Fibroblast of lung (primary cell): ENCODE measurements at regions not wholly inside any gene's neighbourhood (a gene's known extent, or its start where the extent isn't known, plus 50 kb on each side); places are given as distances from the start of the nearest gene placed in this dataset.

ENCODE experiments used
- DNase-seq, 2 donors: peaks; one replicate each; pipeline versions ENCODE4 v3.0.0 to v3.0.0-alpha.2; 2010; ENCODE audit warnings: low read depth in 2 of 2
- H2AFZ ChIP-seq: 2 replicates; pipeline ENCODE4 v1.5.1; 2012; ENCODE audit warnings: low read length, control low read depth, inconsistent platforms
- H3K27ac ChIP-seq: 2 replicates; pipeline ENCODE4 v1.5.1; 2011; ENCODE audit warnings: low read length, control low read depth; ENCODE audit not compliant: insufficient read depth
- H3K27me3 ChIP-seq: 2 replicates; pipeline ENCODE4 v1.5.1; 2011; ENCODE audit warnings: mild to moderate bottlenecking, low read length; ENCODE audit not compliant: control insufficient read depth, insufficient read depth
- H3K36me3 ChIP-seq: 2 replicates; pipeline ENCODE4 v1.5.1; 2011; ENCODE audit warnings: low read length; ENCODE audit not compliant: control insufficient read depth, insufficient read depth
- H3K4me1 ChIP-seq: 2 replicates; pipeline ENCODE4 v1.5.1; 2011; ENCODE audit warnings: low read length; ENCODE audit not compliant: control insufficient read depth, insufficient read depth; ENCODE audit errors: extremely low read depth
- H3K4me2 ChIP-seq: 2 replicates; pipeline ENCODE4 v1.5.1; 2011; ENCODE audit warnings: low read length, control low read depth; ENCODE audit not compliant: insufficient read depth; ENCODE audit errors: extremely low read depth
- H3K4me3 ChIP-seq, 4 experiments: fragments of 200-600 bp in 1 of 4; sonication (generic) in 1 of 4; replicated peaks in 1 of 4; 2 replicates each; pipeline ENCODE4 v1.5.1; 2011 to 2016; ENCODE audit warnings: low read length in 4 of 4, low read depth in 3 of 4, mild to moderate bottlenecking in 3 of 4, control low read depth in 2 of 4, inconsistent platforms in 1 of 4, mixed read lengths in 1 of 4; ENCODE audit not compliant: insufficient read depth in 1 of 4; ENCODE audit errors: control extremely low read depth in 1 of 4
- H3K79me2 ChIP-seq: 2 replicates; pipeline ENCODE4 v1.5.1; 2012; ENCODE audit warnings: mild to moderate bottlenecking, low read length, inconsistent platforms; ENCODE audit not compliant: control insufficient read depth, insufficient read depth
- H3K9ac ChIP-seq: 2 replicates; pipeline ENCODE4 v1.5.1; 2011; ENCODE audit warnings: mild to moderate bottlenecking, low read length, control low read depth; ENCODE audit not compliant: insufficient read depth
- H3K9me3 ChIP-seq: 2 replicates; pipeline ENCODE4 v1.5.1; 2012; ENCODE audit warnings: low read depth, low read length; ENCODE audit not compliant: control insufficient read depth, insufficient read depth
- H4K20me1 ChIP-seq: 2 replicates; pipeline ENCODE4 v1.5.1; 2011; ENCODE audit warnings: low read length; ENCODE audit not compliant: control insufficient read depth, insufficient read depth; ENCODE audit errors: extremely low read depth
- EZH2 ChIP-seq: IDR thresholded peaks from 2 replicates; pipeline ENCODE4 v1.5.1; 2012; ENCODE audit warnings: low read length, control low read depth, mild to moderate bottlenecking; ENCODE audit errors: missing control alignments
- TF ChIP-seq, protein P1 (sequence below), 2 donors: IDR thresholded peaks in 1 of 2; conservative IDR thresholded peaks in 1 of 2; 1 replicate in 1 of 2; 2 replicates in 1 of 2; pipeline ENCODE4 v1.5.1; 2011 to 2012; ENCODE audit warnings: low read length in 2 of 2, control low read depth in 1 of 2, inconsistent platforms in 1 of 2, low read depth in 1 of 2, mild to moderate bottlenecking in 1 of 2

DNA sequence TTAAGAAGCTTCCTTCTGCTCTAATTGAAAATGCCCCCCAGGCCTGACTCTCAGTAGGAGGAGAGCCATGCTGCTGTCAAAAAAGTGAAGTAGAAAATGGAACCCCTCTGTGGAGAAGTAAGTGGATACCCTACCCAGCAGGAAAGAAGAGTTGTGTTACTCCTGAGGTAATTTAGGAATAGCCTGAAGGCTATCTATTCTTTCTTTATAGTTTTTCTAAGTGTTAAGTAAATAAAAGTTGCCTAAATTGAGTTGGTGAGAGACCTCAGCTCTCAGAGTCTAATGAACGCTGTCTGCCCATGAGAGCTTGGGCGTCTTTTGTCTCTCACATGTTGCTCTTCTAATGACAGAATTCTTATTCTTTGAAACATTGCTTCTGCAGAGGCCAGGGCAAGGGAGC is 116.2 kb downstream of the NSUN3 start:
- H3K79me2 ChIP-seq: no peaks in the 10 kb centered on the region
- H3K9ac ChIP-seq: no peak overlapping the region
- no peaks in the 10 kb centered on the region for H3K4me1 ChIP-seq
- H3K9me3 ChIP-seq: no peaks in the 10 kb centered on the region
- H3K36me3 ChIP-seq: no peaks in the 10 kb centered on the region
- TF ChIP-seq EZH2: no peak
- TF ChIP-seq, protein P1, sequence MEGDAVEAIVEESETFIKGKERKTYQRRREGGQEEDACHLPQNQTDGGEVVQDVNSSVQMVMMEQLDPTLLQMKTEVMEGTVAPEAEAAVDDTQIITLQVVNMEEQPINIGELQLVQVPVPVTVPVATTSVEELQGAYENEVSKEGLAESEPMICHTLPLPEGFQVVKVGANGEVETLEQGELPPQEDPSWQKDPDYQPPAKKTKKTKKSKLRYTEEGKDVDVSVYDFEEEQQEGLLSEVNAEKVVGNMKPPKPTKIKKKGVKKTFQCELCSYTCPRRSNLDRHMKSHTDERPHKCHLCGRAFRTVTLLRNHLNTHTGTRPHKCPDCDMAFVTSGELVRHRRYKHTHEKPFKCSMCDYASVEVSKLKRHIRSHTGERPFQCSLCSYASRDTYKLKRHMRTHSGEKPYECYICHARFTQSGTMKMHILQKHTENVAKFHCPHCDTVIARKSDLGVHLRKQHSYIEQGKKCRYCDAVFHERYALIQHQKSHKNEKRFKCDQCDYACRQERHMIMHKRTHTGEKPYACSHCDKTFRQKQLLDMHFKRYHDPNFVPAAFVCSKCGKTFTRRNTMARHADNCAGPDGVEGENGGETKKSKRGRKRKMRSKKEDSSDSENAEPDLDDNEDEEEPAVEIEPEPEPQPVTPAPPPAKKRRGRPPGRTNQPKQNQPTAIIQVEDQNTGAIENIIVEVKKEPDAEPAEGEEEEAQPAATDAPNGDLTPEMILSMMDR (conservative IDR thresholded peaks at IDR 0.05 in 1 of 2, IDR thresholded peaks at IDR 0.05 in 1 of 2; ENCODE audit: low read depth in 1 of 2, low read length in 2 of 2): no peak
- H3K4me3 ChIP-seq: no peak overlapping the region
- H4K20me1 ChIP-seq: no peaks in the 10 kb centered on the region
- no peak overlapping the region for H2AFZ ChIP-seq
- no peaks in the 10 kb centered on the region for H3K27me3 ChIP-seq
- no peak for DNase-seq
- no peak overlapping the region for H3K27ac ChIP-seq
- H3K4me2 ChIP-seq: no peak overlapping the region

DNA sequence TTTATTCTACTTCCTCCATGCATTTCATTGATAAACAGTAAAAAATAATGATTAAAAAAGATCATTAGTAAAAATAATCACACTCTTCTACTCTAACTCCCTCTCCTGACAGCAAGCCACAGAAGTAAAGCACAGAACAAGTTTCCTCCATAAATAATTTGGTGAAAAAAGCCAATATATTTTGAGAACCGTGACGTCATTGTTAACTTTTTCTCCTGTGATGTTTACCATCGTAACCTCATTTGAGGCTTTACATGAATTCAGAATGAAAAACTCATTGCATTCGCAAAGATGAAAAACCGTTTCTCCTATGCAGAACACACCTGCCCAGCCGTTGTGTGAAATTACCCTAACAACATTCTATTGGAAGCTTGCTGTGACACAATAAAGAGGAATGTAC is 120.7 kb downstream of the NSUN3 start:
- no peak overlapping the region for H2AFZ ChIP-seq
- no peak overlapping the region for H3K4me3 ChIP-seq
- no peak for DNase-seq
- no peaks in the 10 kb centered on the region for H3K36me3 ChIP-seq
- no peaks in the 10 kb centered on the region for H3K4me1 ChIP-seq
- no peak for TF ChIP-seq EZH2
- TF ChIP-seq, protein P1 (conservative IDR thresholded peaks at IDR 0.05 in 1 of 2, IDR thresholded peaks at IDR 0.05 in 1 of 2; ENCODE audit: low read depth in 1 of 2, low read length in 2 of 2): no peak
- no peak overlapping the region for H3K27ac ChIP-seq
- no peaks in the 10 kb centered on the region for H4K20me1 ChIP-seq
- no peak overlapping the region for H3K4me2 ChIP-seq
- no peaks in the 10 kb centered on the region for H3K9me3 ChIP-seq
- no peak overlapping the region for H3K9ac ChIP-seq
- H3K79me2 ChIP-seq: no peaks in the 10 kb centered on the region
- H3K27me3 ChIP-seq: no peaks in the 10 kb centered on the region

DNA sequence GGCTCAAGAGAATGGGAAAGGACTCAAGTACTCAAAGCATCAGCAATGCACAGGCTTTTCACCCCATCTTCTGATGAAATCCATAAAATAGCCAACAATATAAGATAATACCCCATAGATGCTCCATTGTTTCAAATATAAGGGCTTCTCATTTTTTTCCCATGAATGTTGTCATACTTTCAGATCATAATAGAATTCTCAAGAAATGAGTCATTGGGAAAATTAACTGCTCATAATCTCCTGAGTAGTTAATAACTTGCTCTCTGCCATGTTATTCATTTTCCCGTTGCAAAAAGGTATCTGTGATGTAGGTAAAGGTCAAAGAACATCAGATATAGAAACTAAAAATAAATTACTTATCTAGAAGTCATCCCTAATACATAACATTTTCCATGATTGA is 121.9 kb downstream of the NSUN3 start:
- Histone ChIP-seq H4K20me1 (no peaks in the 10 kb centered on the region), H3K36me3 (no peaks in the 10 kb centered on the region), H3K27ac (no peak overlapping the region), H3K4me2 (no peak overlapping the region), H3K4me3 (no peak overlapping the region), H3K9ac (no peak overlapping the region), H3K79me2 (no peaks in the 10 kb centered on the region), H3K4me1 (no peaks in the 10 kb centered on the region), H2AFZ (no peak overlapping the region), H3K9me3 (no peaks in the 10 kb centered on the region), H3K27me3 (no peaks in the 10 kb centered on the region)
- peak in 1 of 2 donors; percentile 56 for DNase-seq
- TF ChIP-seq, protein P1 (conservative IDR thresholded peaks at IDR 0.05 in 1 of 2, IDR thresholded peaks at IDR 0.05 in 1 of 2; ENCODE audit: low read depth in 1 of 2, low read length in 2 of 2): no peak
- no peak for TF ChIP-seq EZH2
